ENCODE measurements at regions not wholly inside any gene's neighbourhood (a gene's known extent, or its start where the extent isn't known, plus 50 kb on each side); places are given as distances from the start of the nearest gene placed in this dataset.

- no peaks in the 10 kb centered on the region for H3K4me1 ChIP-seq
- H3K9me3 ChIP-seq = no peaks in the 10 kb centered on the region
- DNase-seq = no peak
- no peak overlapping the region for H3K9ac ChIP-seq (ENCODE audit: low read depth in 2 of 2, low read length in 2 of 2)
- H3K36me3 ChIP-seq = no peaks in the 10 kb centered on the region
- intact Hi-C loops (cut with DNase I) = no loop called here
- H3K27me3 ChIP-seq = no peaks in the 10 kb centered on the region
- no peak overlapping the region for H3K27ac ChIP-seq
- TF ChIP-seq CTCF (IDR thresholded peaks at IDR 0.05) = no peak
- H3K4me3 ChIP-seq = no peak overlapping the region
Measured at GRCh38 chr9:103281126-103281525, 286.0 kb downstream of the CYLC2 start.

GRCh38 chr9:103287361-103287760 is 292.2 kb downstream of the CYLC2 start:
- no peaks in the 10 kb centered on the region for H3K36me3 ChIP-seq
- DNase-seq = no peak
- no peak overlapping the region for H3K27ac ChIP-seq
- H3K9me3 ChIP-seq = no peaks in the 10 kb centered on the region
- no peak for TF ChIP-seq CTCF (IDR thresholded peaks at IDR 0.05)
- intact Hi-C loops (cut with DNase I) = no loop called here
- H3K4me1 ChIP-seq = no peaks in the 10 kb centered on the region
- no peak overlapping the region for H3K9ac ChIP-seq (ENCODE audit: low read depth in 2 of 2, low read length in 2 of 2)
- no peaks in the 10 kb centered on the region for H3K27me3 ChIP-seq
- H3K4me3 ChIP-seq = no peak overlapping the region

GRCh38 chr9:103296189-103296588 is 301.1 kb downstream of the CYLC2 start:
- no peak overlapping the region for H3K27ac ChIP-seq
- DNase-seq = no peak
- no peak for TF ChIP-seq CTCF (IDR thresholded peaks at IDR 0.05)
- intact Hi-C loops (cut with DNase I) = no loop called here
- H3K9me3 ChIP-seq = no peaks in the 10 kb centered on the region
- H3K4me1 ChIP-seq = no peaks in the 10 kb centered on the region
- no peak overlapping the region for H3K4me3 ChIP-seq
- H3K9ac ChIP-seq (ENCODE audit: low read depth in 2 of 2, low read length in 2 of 2) = no peak overlapping the region
- H3K27me3 ChIP-seq = no peaks in the 10 kb centered on the region
- no peaks in the 10 kb centered on the region for H3K36me3 ChIP-seq

GRCh38 chr9:103301051-103301450 is 305.9 kb downstream of the CYLC2 start:
- intact Hi-C loops (cut with DNase I) = no loop called here
- no peaks in the 10 kb centered on the region for H3K36me3 ChIP-seq

GRCh38 chr9:103304797-103305196 is 309.7 kb downstream of the CYLC2 start:
- TF ChIP-seq CTCF (IDR thresholded peaks at IDR 0.05) = no peak

More at GRCh38 chr9:103301051-103301450, 305.9 kb downstream of the CYLC2 start:
- no peak for TF ChIP-seq CTCF (IDR thresholded peaks at IDR 0.05)
- Histone ChIP-seq H3K9me3 (no peaks in the 10 kb centered on the region), H3K27me3 (no peaks in the 10 kb centered on the region), H3K4me3 (no peak overlapping the region), H3K9ac (ENCODE audit: low read depth in 2 of 2, low read length in 2 of 2) (no peak overlapping the region), H3K27ac (no peak overlapping the region), H3K4me1 (no peaks in the 10 kb centered on the region)
- no peak for DNase-seq

GRCh38 chr9:103319979-103320378 is 324.8 kb downstream of the CYLC2 start:
- Histone ChIP-seq H3K9ac (ENCODE audit: low read depth in 2 of 2, low read length in 2 of 2) (no peak overlapping the region), H3K27ac (no peak overlapping the region), H3K27me3 (no peaks in the 10 kb centered on the region), H3K36me3 (no peaks in the 10 kb centered on the region), H3K4me1 (no peaks in the 10 kb centered on the region), H3K4me3 (no peak overlapping the region), H3K9me3 (no peaks in the 10 kb centered on the region)
- DNase-seq = no peak
- TF ChIP-seq CTCF (IDR thresholded peaks at IDR 0.05) = no peak
- intact Hi-C loops (cut with DNase I) = no loop called here

More at GRCh38 chr9:103304797-103305196, 309.7 kb downstream of the CYLC2 start:
- intact Hi-C loops (cut with DNase I) = no loop called here
- Histone ChIP-seq H3K4me3 (no peak overlapping the region), H3K4me1 (no peaks in the 10 kb centered on the region), H3K27ac (no peak overlapping the region), H3K9me3 (no peaks in the 10 kb centered on the region), H3K36me3 (no peaks in the 10 kb centered on the region), H3K27me3 (no peaks in the 10 kb centered on the region), H3K9ac (ENCODE audit: low read depth in 2 of 2, low read length in 2 of 2) (no peak overlapping the region)
- DNase-seq = no peak
